NCI-H128 (cell line): ENCODE measurements at regions not wholly inside any gene's neighbourhood (a gene's known extent, or its start where the extent isn't known, plus 50 kb on each side); places are given as distances from the start of the nearest gene placed in this dataset.

Experiments
- DNase-seq: peaks from one replicate; lab custom pipeline; 2025; ENCODE audit not compliant: unreplicated experiment; lab: John Stamatoyannopoulos, UW

DNA sequence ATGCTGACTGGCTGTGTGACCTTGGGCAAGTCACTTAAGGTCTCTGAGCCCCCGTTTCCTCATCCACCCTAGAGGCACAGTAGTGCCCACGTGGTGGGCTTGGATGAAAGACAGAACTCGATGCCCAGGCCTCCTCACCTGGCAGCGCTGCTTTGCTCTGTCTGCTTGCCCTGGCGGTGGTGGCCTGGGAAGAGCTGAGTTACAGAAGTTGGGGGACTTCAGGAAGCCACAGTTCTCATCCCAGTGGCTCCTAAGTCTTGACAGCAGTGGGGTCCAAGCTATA, 171.5 kb upstream of the IER5L start:
- DNase-seq = no peak

DNA sequence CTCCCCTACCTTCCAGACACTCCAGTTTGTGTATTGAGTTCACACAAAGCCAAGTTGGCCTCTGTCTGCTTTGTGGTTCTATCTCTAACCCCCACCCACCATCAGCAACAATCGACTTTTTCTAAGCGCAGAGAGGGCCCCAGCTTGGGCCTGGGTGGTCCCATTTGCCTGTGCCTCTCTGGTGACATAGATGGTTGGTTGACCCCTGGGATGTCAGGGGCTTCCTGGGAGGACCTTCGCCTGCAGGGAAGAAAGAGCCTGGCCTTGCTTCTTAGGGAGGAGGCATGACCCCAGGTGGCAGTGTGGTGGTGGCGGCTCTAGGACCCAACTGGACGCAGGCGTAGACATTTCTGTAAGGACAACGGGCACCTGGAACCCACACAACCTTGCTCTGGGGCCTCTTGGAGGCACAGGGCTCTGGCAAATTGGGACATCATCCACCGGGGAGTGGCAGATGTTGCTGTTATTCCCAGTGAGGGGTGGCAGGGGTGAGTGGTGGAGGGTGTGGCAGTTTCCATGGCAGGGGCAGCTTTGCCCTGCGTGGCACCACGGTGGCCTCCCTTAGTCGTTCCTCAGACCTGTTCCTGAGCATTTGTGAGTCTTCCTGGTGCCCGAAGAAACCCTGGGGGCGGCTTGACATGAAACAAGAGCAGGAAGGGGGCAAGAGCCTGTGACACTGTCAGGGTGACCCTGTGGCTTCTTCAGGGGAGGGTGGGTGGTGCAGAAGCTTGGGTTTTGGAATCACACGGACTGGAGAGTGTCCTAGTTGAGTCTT, 171.0 kb upstream of the IER5L start:
- DNase-seq = no peak

DNA sequence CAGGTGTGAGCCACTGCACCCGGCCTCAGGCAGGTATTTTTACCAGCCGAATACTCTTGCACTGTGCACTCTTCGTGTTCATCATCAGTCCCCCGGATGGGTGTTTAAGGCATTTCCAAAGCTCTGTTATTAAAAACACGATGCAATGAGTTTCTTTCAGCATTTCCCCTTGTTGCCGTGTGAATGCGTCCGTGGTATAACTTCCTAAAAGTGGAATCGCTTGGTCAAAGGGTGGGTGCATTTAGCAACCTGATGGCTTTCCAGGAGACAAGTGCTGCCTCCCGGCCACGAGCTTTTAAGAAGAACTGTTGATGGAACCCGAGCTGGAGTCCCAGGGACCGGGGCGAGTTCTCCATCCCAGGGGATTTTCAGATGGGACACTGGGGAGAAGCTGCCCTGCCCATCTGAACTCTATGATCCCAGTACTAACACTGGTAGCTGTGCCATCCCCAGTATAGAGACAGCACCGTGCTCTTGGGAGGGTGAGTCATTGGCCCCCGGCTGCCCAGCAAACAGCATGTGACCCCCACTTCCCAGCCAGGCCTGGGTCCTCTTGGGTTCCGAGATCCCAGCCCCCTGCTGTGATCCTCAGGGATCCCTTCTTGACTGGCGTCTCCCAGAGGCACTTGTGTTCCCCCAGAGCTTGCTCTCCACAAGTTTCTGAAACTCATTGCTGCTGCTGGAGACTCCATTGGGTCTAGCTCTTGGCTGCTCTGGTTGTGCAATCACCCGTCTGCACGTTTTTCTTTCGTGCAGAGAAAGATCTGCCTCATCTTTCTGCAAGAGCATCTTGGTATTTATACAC, 169.5 kb upstream of the IER5L start:
- DNase-seq = no peak

DNA sequence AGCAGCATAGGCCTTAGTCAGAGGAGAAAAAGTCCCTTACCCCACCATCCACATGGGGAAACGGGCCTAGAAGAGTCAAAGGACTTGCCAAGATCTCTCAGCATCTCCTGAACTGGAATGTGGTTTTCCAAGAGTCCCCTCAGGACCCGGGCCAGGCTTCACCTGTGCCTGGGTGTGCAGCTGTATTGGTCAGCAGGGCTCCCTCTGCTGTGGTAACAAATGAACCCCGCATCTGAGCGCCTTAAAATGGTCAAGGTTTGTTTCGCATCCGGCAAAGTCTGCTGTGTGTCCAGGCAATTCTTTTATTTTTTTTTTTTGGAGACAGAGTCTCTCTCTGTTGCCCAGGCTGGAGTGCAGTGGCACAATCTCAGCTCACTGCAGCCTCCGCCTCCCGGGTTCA, 168.0 kb upstream of the IER5L start:
- no peak for DNase-seq

DNA sequence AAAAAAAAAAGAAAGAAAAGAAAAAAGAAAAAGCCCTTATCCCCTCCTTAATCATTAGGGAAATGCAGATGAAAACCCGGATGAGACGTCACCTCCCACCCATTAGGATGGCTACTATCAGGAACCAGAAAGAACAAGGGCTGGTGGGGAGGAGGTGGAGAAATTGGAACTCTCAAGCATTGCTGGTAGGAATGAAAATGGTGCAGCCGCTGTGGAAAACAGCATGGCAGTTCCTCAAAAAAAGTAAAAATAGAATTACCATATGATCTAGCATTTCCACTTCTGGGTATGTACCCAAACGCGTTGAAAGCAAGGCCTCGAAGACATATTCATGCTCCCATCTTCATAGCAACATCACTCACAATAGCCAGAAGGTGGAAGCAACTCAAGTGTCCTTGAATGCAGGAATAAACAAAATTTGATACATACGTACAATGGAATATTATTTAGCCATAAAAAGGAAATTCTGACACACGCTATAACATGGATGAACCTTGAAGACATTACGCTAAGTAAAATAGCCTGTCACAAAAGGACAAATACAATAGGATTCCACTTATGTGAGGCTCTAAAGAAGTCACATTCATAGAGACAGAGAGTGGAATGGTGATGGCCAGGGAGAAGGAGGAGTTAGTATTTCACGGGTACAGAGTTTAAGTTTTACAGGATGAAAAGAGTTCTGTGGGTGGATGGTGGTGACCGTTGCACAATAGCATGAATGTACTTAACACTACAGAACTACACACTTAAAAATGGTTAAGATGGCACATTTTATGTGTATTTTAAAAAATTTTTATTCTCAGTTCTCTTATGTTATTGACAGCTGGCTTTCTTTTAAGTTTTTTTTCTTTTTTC, 166.8 kb upstream of the IER5L start:
- no peak for DNase-seq

DNA sequence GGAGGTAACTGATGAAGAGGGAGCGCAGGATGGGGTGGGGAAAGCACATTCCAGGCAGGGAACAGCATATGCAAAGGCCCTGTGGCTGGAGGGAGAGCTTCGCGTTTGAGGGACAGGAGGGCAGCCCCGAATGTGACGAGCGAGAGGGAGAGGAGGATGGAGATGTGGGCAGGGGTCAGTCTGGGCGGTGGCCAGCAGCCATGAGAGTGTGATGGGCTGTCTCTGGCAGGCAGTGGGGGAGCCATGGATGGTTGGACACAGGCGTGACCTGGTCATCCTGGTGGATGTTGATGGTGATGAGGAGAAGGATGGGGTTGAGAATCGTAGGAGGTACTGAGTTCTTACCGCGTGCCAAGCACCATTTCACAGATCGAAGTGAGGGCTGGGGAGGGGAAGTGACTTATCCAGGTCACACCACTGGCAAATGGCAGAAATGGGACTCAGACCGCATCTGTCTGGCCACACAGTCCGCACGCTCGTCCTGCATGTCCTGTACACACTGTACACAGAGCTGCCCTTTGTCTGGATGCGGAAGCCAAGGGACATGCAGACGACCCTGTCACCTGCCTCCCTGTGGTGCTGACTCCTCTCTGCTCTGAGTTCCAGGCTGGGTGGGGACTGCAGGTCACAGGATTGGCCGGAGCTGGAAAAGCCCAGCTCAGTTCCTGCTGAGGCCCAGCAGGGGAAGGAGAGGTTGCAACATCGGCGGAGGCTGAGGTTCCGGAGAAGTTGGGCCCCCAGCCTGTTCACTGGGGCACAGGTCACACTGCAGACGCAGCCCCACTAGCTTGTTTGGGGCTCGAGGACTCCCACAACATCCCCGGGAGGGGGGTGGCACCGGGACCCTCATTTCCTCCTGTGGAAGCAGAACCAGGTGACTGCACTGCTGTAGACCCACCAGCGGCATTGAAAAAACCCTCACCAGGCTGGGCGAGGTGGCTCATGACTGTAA, 165.6 kb upstream of the IER5L start:
- no peak for DNase-seq

DNA sequence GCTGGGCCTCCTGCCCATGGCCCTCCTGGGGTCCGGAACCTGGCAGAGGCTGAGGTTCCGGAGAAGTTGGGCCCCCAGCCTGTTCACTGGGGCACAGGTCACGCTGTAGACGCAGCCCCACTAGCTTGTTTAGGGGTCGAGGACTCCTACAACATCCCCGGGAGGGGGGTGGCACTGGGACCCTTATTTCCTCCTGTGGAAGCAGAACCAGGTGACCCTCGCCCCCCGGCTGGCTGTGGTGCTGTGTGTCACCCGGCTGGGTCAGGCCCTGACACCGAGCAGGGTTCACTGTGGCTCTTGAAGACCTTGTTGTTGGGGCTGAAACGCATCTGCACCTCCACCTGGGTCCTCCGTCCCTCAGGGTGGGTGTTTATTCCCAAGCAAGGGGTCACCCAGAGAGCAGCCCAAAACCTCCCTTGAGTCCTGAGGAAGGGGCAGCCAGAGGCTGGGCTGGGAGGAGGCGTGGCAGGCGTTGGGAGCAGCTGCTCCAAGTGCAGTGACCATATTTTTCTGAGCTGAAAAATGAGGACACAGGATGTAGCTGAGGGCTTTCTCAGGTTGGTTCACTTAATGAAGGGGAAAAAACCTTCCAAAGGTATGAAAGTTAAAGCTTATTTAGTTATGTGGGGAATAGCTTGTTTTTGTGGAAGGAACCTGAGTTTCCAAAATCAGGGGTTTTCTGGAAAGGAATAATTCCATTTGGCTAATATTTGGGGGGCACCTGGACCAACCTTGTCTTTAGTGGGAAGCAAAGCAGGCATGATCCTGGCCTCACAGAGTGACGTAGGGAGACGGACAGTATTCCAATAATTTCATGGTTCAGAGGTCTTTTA, 164.7 kb upstream of the IER5L start:
- no peak for DNase-seq

DNA sequence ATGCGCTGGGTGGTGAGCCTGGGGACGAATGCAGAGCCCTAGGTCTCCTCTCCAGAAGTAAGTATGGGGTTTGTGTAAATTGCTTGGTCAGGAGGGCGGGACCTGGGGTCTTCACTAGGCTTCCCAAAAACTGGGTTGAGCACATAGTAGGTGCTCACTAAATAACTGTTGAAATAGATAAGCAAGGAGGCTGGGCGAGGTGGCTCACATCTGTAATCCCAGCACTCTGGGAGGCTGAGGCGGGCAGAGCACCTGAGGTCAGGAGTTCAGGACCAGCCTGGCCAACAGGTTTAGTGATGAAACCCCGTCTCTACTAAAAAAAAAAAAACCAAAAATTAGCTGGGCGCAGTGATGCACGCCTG, 163.9 kb upstream of the IER5L start:
- no peak for DNase-seq

DNA sequence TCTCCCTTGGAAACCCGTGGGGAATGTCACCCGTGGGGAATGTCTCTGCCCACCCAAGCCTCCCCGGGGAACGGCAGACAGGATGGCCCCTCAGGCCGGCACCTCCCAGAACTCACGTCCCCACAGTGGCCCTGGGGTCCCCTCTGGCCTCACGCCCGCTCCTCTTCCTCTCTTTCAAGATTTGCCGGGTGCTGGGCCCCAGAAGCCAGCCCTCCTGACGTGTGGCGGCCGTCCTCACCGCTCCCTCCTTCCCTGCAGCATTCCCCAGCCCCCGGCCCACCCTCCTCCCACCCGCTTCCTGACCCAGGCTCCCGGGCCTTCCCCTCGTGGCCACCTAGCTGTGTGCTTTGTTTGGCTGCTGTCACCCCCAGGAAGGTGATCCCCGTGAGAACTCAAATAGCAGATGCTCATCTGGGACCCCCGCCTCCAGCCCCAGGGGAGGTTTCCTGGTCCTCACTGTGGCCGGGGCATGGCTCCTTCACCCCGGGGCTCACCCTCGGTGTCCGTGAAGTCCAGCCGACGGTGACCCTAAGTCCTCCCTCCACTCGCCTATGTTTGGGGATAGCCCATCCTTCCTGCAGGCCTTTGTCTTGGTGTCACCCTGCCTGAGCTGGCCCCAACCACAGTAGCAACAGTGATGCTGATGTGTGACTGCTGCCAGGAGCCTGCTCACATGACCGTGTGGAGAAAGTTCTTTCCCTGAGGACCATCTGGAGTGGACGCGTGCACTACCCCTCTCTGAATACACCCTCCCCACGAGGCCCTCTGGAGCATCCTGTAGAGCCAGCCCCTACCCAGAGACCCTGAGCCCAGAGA, 163.3 kb upstream of the IER5L start:
- DNase-seq = no peak

DNA sequence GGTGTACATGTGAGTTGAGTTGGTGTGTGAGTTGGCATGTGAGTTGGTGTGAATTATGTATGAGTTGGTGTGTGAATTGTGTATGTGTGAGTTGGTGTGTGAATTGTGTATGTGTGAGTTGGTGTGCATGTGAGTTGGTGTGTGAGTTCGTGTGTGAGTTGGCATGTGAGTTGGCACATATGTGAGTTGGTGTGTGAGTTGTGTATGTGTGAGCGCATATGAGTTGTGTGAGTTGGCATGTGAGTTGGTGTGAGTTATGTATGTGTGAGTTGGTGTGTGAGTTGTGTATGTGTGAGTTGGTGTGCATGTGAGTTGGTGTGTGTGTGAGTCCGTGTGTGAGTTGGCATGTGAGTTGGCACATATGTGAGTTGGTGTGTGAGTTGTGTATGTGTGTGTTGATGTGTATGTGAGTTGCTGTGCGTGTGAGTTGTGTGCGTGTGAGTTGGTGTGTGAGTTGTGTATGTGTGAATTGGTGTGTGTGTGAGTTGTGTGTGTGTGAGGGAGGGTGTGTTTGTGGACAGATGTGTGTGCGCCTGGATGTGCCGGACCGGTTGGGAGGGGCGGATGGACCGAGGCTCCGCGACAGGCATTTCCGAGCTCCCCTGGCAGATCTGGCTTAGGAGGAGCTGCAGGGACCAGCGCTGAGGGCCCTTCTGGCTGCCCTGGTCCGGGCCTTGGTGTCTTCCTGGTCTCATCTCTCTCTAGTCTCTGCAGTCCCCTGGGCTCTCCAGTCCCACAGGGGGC, 162.5 kb upstream of the IER5L start:
- DNase-seq = no peak

DNA sequence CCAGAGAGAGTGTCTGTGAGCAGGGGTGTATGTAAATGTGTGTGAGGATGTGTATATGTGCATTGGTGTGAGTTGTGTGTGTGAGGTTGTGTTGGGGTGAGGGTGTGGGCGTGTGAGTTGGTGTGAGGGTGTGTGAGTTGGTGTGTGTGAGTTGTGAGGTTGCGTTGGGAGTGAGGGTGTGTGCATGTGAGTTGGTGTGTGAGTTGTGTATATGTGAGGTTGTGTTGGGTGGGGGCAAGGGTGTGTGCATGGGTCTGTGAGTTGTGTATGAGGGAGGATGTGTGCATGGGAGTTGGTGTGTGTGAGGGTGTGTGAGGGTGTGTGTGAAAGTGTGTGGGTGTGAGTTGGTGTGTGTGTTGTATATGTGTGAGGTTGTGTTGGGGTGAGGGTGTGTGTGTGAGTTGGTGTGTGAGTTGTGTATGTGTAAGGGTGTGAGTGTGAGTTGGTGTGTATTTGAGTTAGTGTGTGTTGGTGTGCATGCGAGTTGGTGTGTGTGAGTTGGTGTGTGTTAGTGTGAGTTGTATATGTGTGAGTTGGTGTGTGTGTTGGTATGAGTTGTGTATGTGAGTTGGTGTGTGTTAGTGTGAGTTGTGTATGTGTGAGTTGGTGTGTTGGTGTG, 161.6 kb upstream of the IER5L start:
- DNase-seq = no peak

DNA sequence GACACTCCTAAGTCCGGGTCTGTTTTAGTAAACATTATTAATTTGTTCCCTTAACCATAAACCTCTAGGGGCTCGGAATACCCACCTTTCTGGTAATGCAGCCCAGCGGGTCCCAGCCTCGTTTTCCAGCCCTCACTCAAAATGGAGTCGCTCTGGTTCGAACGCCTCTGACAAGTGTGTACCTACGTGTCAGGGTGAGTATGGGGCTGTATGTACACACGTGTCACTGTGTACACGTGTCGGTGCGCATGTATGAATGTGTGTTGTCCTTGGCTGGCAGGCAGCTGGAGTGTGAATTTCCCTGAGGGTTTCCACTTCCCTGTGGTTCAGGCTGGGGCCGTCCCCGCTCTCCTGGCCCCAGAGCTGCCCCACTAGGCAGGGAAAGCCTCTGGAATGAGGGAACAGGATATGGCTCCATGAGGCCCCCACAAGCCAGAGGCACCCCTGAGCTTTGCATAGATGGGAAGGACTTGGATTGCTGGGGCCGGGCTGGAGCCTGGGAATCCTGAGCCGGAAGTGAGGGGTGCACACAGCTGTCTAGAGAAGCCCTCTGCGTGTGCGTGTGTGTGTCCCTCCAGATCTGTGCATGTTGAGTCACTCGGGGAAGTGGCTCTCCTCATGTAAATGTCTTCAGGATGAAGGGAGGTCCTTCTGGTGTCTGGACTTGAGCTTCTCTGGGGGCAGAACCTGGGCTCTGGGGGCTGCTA, 160.8 kb upstream of the IER5L start:
- DNase-seq = no peak

DNA sequence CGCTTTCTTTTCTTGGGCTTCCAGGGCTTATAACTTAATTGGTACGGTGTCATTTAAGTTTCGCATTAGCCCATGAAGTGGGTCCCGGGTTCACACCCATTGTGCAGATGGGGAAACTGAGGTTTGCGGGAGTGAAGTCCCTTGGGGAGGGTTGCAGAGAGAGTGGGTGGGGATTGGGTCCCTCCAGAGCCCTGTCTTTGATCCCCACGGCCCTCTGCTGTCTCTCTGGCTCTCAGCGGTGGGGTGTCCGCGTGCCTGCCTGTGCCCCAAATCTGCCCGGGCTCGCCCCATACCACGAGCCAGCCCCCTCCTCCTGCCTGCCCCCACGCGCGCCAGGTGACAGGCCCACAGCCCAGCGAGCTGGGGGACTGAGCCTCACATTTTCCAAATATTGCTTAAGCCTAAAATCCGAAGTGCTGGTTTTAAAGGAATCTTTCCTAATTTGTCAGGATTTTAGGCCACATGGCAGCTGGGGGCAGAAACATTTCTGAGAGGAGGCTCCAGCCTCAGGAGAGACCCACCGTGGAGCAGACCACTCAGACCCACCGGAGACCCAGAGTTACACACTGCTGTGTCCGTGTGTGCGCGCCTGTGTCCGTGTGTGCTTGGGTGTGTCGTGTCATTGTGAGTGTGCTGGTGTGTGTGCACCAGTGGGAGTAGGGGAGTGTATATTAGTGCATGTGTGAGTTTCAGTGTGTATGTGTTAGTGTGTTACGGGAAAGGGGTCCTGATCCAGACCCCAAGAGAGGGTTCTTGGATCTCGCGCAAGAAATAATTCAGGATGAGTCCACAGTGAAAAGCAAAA, 159.5 kb upstream of the IER5L start:
- DNase-seq = no peak

DNA sequence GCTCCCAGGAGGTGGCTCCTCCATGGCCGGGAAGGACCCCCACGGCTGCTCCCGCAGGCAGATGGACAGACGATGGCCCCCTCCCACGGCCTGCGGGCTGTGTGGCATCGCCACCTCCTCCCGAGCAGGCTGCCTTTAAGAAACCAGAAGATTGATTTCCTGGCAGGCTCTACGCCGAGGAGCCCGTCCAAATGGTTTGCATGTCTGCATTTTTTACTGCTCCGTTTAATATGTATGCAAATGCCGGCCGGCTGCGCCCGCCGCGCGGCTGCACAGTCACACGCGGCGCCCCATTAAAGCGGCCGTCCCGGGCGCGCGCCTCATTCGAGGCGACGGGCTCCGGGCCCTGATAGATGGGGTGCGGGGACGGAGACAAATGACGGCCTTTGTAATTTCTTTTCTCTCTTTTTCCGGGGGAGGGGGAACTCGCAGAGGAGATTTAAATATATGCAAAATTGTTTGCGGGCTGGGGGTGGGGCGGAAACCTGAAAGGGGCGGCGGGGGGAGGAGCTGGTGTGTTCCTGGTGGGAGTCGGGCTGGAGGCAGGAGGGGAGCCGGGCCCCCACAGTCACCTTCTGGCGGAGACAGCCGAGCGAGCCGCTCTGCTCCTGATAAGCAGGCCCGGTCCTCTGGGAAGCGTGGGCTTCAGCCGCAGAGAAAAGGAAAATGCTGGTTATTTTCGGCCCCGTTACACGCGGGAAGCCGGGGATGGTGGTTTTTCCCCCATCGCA, 158.7 kb upstream of the IER5L start:
- no peak for DNase-seq

DNA sequence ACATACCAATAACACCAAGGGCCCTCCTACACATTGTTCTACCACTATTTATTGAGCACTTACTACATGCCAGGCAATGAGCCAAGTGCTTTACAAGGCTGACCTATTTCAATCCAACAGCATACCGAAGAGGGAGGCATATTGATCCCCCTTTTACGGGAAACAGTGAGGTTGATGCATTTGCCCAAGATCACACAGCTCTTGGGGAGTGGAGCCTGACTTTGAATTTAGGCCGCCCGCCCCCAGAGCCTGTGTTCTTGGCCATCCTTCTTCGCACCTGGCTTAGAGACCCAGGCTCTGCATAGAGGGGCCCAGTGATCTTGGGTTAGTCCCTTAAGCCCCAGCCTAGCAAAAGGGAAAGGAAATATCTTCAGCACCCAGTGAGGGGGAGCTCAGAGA, 158.1 kb upstream of the IER5L start:
- no peak for DNase-seq
